Gastroesophageal sphincter (tissue), 4 donors: ENCODE measurements at regions not wholly inside any gene's neighbourhood (a gene's known extent, or its start where the extent isn't known, plus 50 kb on each side); places are given as distances from the start of the nearest gene placed in this dataset.

Experiments used
- ATAC-seq: fragments of 150-250 bp; one replicate; pipeline ENCODE4 v1.9.1; 2016; ENCODE audit warnings: mild to moderate bottlenecking, moderate library complexity
- H3K27ac ChIP-seq, 4 donors: fragments of 200-600 bp; sonication (generic) in 3 of 4; 1 replicate in 3 of 4; 2 replicates in 1 of 4; pipeline ENCODE4 v1.5.1; 2016 to 2019
- H3K27me3 ChIP-seq: fragments of 200-600 bp; sonication (generic); one replicate; pipeline ENCODE4 v1.5.1; 2019
- H3K36me3 ChIP-seq, 2 donors: fragments of 200-600 bp; sonication (generic); one replicate each; pipeline ENCODE4 v1.5.1; 2019; ENCODE audit warnings: control low read depth in 1 of 2
- H3K4me1 ChIP-seq, 3 donors: fragments of 200-600 bp; sonication (generic); 1 replicate in 2 of 3; 2 replicates in 1 of 3; pipeline ENCODE4 v1.5.1; 2016 to 2019; ENCODE audit warnings: control low read depth in 2 of 3
- H3K4me3 ChIP-seq, 2 donors: fragments of 200-600 bp; sonication (generic); one replicate each; pipeline ENCODE4 v1.5.1; 2019; ENCODE audit warnings: mild to moderate bottlenecking in 1 of 2, moderate library complexity in 1 of 2
- H3K9me3 ChIP-seq, 3 donors: fragments of 200-600 bp; sonication (generic); one replicate each; pipeline ENCODE4 v1.5.1; 2017 to 2019; ENCODE audit warnings: control low read depth in 2 of 3
- CTCF ChIP-seq, 4 experiments: fragments of 200-600 bp in 2 of 4; fragments of 450-650 bp in 2 of 4; sonication (generic) in 1 of 4; IDR thresholded peaks; one replicate each; pipeline ENCODE4 v1.5.1; 2017 to 2019; ENCODE audit warnings: antibody characterized with exemption in 4 of 4, mild to moderate bottlenecking in 2 of 4, moderate library complexity in 2 of 4
- EP300 ChIP-seq: sonication (generic); formaldehyde crosslinking; IDR thresholded peaks from one replicate; pipeline ENCODE4 v1.6.1; 2017; ENCODE audit warnings: antibody characterized with exemption, mild to moderate bottlenecking
- POLR2A ChIP-seq, 2 donors: fragments of 450-650 bp; IDR thresholded peaks; one replicate each; pipeline ENCODE4 v1.6.1; 2017; ENCODE audit warnings: antibody characterized with exemption in 2 of 2, mild to moderate bottlenecking in 2 of 2, moderate library complexity in 1 of 2
- POLR2AphosphoS5 ChIP-seq: sonication (generic); formaldehyde crosslinking; IDR thresholded peaks from one replicate; pipeline ENCODE4 v1.6.1; 2017; ENCODE audit warnings: antibody characterized with exemption
- WGBS, 2 donors: methylation state at CpG; one replicate each; pipeline ENCODE4 v1.1.5; 2018; ENCODE audit warnings: low coverage in 1 of 2; 5-methylcytosine and 5-hydroxymethylcytosine counted together

GRCh38 chr1:17886838-17887441 is 131.8 kb downstream of the ACTL8 start:
- Histone ChIP-seq H3K27me3 (peaks cover 65% of the 10 kb centered on the region), H3K9me3 (no peaks in the 10 kb centered on the region), H3K4me1 (peaks cover 0 to 24% (median 0%) of the 10 kb centered on the region in 3 donors), H3K36me3 (no peaks in the 10 kb centered on the region), H3K27ac (no peak overlapping the region), H3K4me3 (no peak overlapping the region)
- WGBS, 2 donors, result 38% methylated on average over 4 of the region's 6 CpGs; no CpG with 5 or more reads in 1 of the 2 donors
- no peak for ATAC-seq
- TF ChIP-seq EP300 (no peak), POLR2AphosphoS5 (no peak), CTCF (IDR thresholded peaks at IDR 0.05) (no peak), POLR2A (IDR thresholded peaks at IDR 0.05) (no peak)

GRCh38 chr1:17887661-17888371 is 132.7 kb downstream of the ACTL8 start:
- 70% methylated on average over 2 of the region's 17 CpGs; no CpG with 5 or more reads in 1 of the 2 donors for WGBS, 2 donors
- TF ChIP-seq EP300 (no peak), POLR2A (IDR thresholded peaks at IDR 0.05) (no peak), POLR2AphosphoS5 (no peak), CTCF (IDR thresholded peaks at IDR 0.05) (no peak)
- Histone ChIP-seq H3K9me3 (no peaks in the 10 kb centered on the region), H3K36me3 (no peaks in the 10 kb centered on the region), H3K27ac (no peak overlapping the region), H3K4me1 (peaks cover 0 to 30% (median 0%) of the 10 kb centered on the region in 3 donors), H3K4me3 (no peak overlapping the region), H3K27me3 (peaks cover 57% of the 10 kb centered on the region)
- ATAC-seq, result no peak

- H3K27ac ChIP-seq, result no peak overlapping the region
- H3K27me3 ChIP-seq, result peaks cover 48% of the 10 kb centered on the region
- 41 to 76% methylated on average over 6 to 12 of the region's 23 CpGs for WGBS, 2 donors
- H3K36me3 ChIP-seq, result no peaks in the 10 kb centered on the region
- no peak overlapping the region for H3K4me3 ChIP-seq
- peaks cover 0 to 30% (median 0%) of the 10 kb centered on the region in 3 donors for H3K4me1 ChIP-seq
- ATAC-seq, result no peak
- no peak for TF ChIP-seq CTCF (IDR thresholded peaks at IDR 0.05)
- H3K9me3 ChIP-seq, result no peaks in the 10 kb centered on the region
These were observed 135.1 kb downstream of the ACTL8 start for GRCh38 chr1:17890056-17890814.

- no peak overlapping the region for H3K4me3 ChIP-seq
- H3K4me1 ChIP-seq, result peaks cover 0 to 30% (median 0%) of the 10 kb centered on the region in 3 donors
- ATAC-seq, result no peak
- WGBS, 2 donors, result 67 to 87% methylated on average over 5 to 6 of the region's 8 CpGs
- no peaks in the 10 kb centered on the region for H3K9me3 ChIP-seq
- no peaks in the 10 kb centered on the region for H3K36me3 ChIP-seq
- H3K27ac ChIP-seq, result no peak overlapping the region
- H3K27me3 ChIP-seq, result peaks cover 43% of the 10 kb centered on the region
- TF ChIP-seq POLR2AphosphoS5, result no peak
- no peak for TF ChIP-seq EP300
These were observed 135.7 kb downstream of the ACTL8 start for GRCh38 chr1:17890815-17891191.

- Histone ChIP-seq H3K27ac (no peak overlapping the region), H3K9me3 (no peaks in the 10 kb centered on the region), H3K4me1 (peaks cover 0 to 30% (median 0%) of the 10 kb centered on the region in 3 donors), H3K4me3 (no peak overlapping the region), H3K27me3 (peaks cover 37% of the 10 kb centered on the region), H3K36me3 (no peaks in the 10 kb centered on the region)
- WGBS, 2 donors, result no CpG with 5 or more reads among the region's 9 CpGs
- no peak for ATAC-seq
- TF ChIP-seq CTCF (IDR thresholded peaks at IDR 0.05) (no peak), POLR2A (IDR thresholded peaks at IDR 0.05) (no peak), EP300 (no peak), POLR2AphosphoS5 (no peak)
These were observed 136.3 kb downstream of the ACTL8 start for GRCh38 chr1:17891205-17892110.
